ENCODE measurements at regions not wholly inside any gene's neighbourhood (a gene's known extent, or its start where the extent isn't known, plus 50 kb on each side); places are given as distances from the start of the nearest gene placed in this dataset.

DNA sequence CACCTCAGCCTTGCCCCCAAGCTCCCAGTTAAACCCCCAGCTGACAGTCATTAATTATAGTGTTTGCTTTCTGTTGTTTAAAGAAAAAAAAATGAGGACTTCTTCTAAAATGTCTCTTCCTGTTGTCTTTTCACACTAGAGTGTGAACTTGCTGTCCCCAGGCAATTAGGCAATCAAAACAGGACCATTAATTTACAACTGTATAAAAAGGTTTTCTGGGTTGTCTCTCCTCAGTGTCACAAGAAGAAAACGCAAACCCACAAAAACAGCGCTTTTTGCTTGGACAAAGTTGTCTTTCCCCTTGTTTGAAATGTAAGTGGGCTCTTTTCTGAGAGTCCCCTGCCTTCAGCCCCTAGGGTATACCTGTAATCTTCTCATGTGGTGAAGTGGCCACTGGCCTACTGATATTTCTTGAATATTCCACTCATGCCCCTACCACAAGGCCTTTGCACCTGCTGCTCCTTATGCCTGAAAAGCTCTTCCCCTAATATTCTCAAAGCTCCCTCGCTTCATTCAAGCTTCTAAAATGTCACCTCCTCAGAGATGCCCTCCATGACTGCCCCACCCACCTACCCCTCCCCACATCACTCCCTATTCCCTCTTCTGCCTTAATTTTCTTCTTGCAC is 158.9 kb upstream of the PWP1 start:
- TF ChIP-seq, protein P1, sequence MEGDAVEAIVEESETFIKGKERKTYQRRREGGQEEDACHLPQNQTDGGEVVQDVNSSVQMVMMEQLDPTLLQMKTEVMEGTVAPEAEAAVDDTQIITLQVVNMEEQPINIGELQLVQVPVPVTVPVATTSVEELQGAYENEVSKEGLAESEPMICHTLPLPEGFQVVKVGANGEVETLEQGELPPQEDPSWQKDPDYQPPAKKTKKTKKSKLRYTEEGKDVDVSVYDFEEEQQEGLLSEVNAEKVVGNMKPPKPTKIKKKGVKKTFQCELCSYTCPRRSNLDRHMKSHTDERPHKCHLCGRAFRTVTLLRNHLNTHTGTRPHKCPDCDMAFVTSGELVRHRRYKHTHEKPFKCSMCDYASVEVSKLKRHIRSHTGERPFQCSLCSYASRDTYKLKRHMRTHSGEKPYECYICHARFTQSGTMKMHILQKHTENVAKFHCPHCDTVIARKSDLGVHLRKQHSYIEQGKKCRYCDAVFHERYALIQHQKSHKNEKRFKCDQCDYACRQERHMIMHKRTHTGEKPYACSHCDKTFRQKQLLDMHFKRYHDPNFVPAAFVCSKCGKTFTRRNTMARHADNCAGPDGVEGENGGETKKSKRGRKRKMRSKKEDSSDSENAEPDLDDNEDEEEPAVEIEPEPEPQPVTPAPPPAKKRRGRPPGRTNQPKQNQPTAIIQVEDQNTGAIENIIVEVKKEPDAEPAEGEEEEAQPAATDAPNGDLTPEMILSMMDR (IDR thresholded peaks at IDR 0.05; ENCODE audit: extremely low read depth in 1 of 2, insufficient read depth in 1 of 2, low read depth in 1 of 2, low read length in 2 of 2): no peak
- no peak for TF ChIP-seq POLR2A (IDR thresholded peaks at IDR 0.05; ENCODE audit: low read depth, low read length)
